Common myeloid progenitor, CD34-positive (primary cell): ENCODE measurements at regions not wholly inside any gene's neighbourhood (a gene's known extent, or its start where the extent isn't known, plus 50 kb on each side); places are given as distances from the start of the nearest gene placed in this dataset.

Source experiments
- CTCF ChIA-PET: fragments of 350-600 bp; sonication (Branson Sonifier 250); formaldehyde crosslinking; loops from one replicate; lab custom pipeline; 2021; ENCODE audit warnings: antibody characterized with exemption; lab: Charles Lee
- POLR2A ChIA-PET: fragments of 350-600 bp; sonication (Branson Sonifier 250); formaldehyde crosslinking; loops from one replicate; lab custom pipeline; 2021; ENCODE audit warnings: antibody characterized with exemption; lab: Charles Lee
- DNase-seq, 3 donors: peaks; one replicate each; pipeline versions ENCODE4 v3.0.0 to v3.0.0-alpha.2; 2013
- H3K27ac ChIP-seq, 2 experiments: 1 replicate in 1 of 2; 2 replicates in 1 of 2; pipeline ENCODE4 v1.7.0; 2013; ENCODE audit warnings: inconsistent platforms in 2 of 2, low read length in 2 of 2, mild to moderate bottlenecking in 2 of 2, low read depth in 1 of 2, moderate library complexity in 1 of 2; ENCODE audit not compliant: severe bottlenecking in 2 of 2, insufficient read depth in 1 of 2, poor library complexity in 1 of 2
- H3K27me3 ChIP-seq, 5 experiments: replicated peaks in 2 of 5; 1 replicate in 3 of 5; 2 replicates in 2 of 5; pipeline versions ENCODE4 v1.6.1 to v1.7.0; 2013; ENCODE audit warnings: low read length in 4 of 5, mild to moderate bottlenecking in 2 of 5, moderate library complexity in 2 of 5, inconsistent platforms in 1 of 5; ENCODE audit not compliant: insufficient read depth in 5 of 5, control insufficient read depth in 4 of 5
- H3K36me3 ChIP-seq, 4 experiments: 1 replicate in 2 of 4; 2 replicates in 2 of 4; pipeline versions ENCODE4 v1.6.1 to v1.7.0; 2013; ENCODE audit warnings: low read length in 3 of 4, control low read depth in 1 of 4, mild to moderate bottlenecking in 1 of 4; ENCODE audit not compliant: control insufficient read depth in 4 of 4, insufficient read depth in 4 of 4
- H3K4me1 ChIP-seq, 4 experiments: 1 replicate in 3 of 4; 2 replicates in 1 of 4; pipeline versions ENCODE4 v1.6.1 to v1.7.1; 2013; ENCODE audit warnings: low read length in 3 of 4, mild to moderate bottlenecking in 3 of 4, control low read depth in 1 of 4, inconsistent platforms in 1 of 4, moderate library complexity in 1 of 4; ENCODE audit not compliant: control insufficient read depth in 4 of 4, insufficient read depth in 4 of 4; ENCODE audit errors: control extremely low read depth in 1 of 4
- H3K4me3 ChIP-seq, 7 experiments: 1 replicate in 4 of 7; 2 replicates in 3 of 7; pipeline versions ENCODE4 v1.5.1 to v1.7.0; 2013; ENCODE audit warnings: mild to moderate bottlenecking in 7 of 7, low read length in 6 of 7, moderate library complexity in 6 of 7, inconsistent platforms in 2 of 7, low read depth in 2 of 7, control low read depth in 1 of 7; ENCODE audit not compliant: insufficient read depth in 4 of 7, control insufficient read depth in 1 of 7; ENCODE audit errors: extremely low read depth in 1 of 7
- H3K9me3 ChIP-seq, 5 experiments: 1 replicate in 4 of 5; 2 replicates in 1 of 5; pipeline versions ENCODE4 v1.6.1 to v1.7.1; 2013; ENCODE audit warnings: low read length in 4 of 5, mild to moderate bottlenecking in 2 of 5, inconsistent platforms in 1 of 5, low read depth in 1 of 5, moderate library complexity in 1 of 5; ENCODE audit not compliant: control insufficient read depth in 4 of 5, insufficient read depth in 2 of 5; ENCODE audit errors: control extremely low read depth in 1 of 5
- WGBS: methylation state at CpG from one replicate; pipeline ENCODE4 v1.1.5; 2013; ENCODE audit not compliant: insufficient coverage; 5-methylcytosine and 5-hydroxymethylcytosine counted together

- Histone ChIP-seq H3K4me1 (no peaks in the 10 kb centered on the region), H3K9me3 (no peaks in the 10 kb centered on the region), H3K4me3 (no peak overlapping the region), H3K36me3 (no peaks in the 10 kb centered on the region), H3K27ac (no peak overlapping the region), H3K27me3 (no peaks in the 10 kb centered on the region)
- WGBS: 58% methylated on average over 1 of the region's 1 CpG
- DNase-seq: no peak
- POLR2A ChIA-PET: no interaction called here
- CTCF ChIA-PET: no interaction called here
These were observed 384.7 kb upstream of the LCORL start for GRCh38 chr4:18406264-18406663.

- H3K9me3 ChIP-seq: no peaks in the 10 kb centered on the region
- no peaks in the 10 kb centered on the region for H3K36me3 ChIP-seq
- 86% methylated on average over 1 of the region's 2 CpGs for WGBS
- no peak overlapping the region for H3K27ac ChIP-seq
- no peaks in the 10 kb centered on the region for H3K4me1 ChIP-seq
- H3K4me3 ChIP-seq: no peak overlapping the region
- CTCF ChIA-PET: no interaction called here
- H3K27me3 ChIP-seq: no peaks in the 10 kb centered on the region
- POLR2A ChIA-PET: no interaction called here
- no peak for DNase-seq
These were observed 383.5 kb upstream of the LCORL start for GRCh38 chr4:18405054-18405453.

GRCh38 chr4:18404642-18405041 lies 383.1 kb upstream of the LCORL start:
- CTCF ChIA-PET: no interaction called here
- POLR2A ChIA-PET: no interaction called here
- WGBS: no CpG with 5 or more reads among the region's 2 CpGs
- H3K4me3 ChIP-seq: no peak overlapping the region
- no peaks in the 10 kb centered on the region for H3K27me3 ChIP-seq
- no peak overlapping the region for H3K27ac ChIP-seq
- H3K4me1 ChIP-seq: no peaks in the 10 kb centered on the region
- no peak for DNase-seq
- no peaks in the 10 kb centered on the region for H3K36me3 ChIP-seq
- H3K9me3 ChIP-seq: no peaks in the 10 kb centered on the region

GRCh38 chr4:18403327-18403726 lies 381.8 kb upstream of the LCORL start:
- H3K4me1 ChIP-seq: no peaks in the 10 kb centered on the region
- H3K4me3 ChIP-seq: no peak overlapping the region
- H3K27me3 ChIP-seq: no peaks in the 10 kb centered on the region
- ChIA-PET POLR2A (no interaction called here), CTCF (no interaction called here)
- no peaks in the 10 kb centered on the region for H3K36me3 ChIP-seq
- H3K27ac ChIP-seq: no peak overlapping the region
- no CpG with 5 or more reads among the region's 3 CpGs for WGBS
- H3K9me3 ChIP-seq: no peaks in the 10 kb centered on the region
- no peak for DNase-seq

GRCh38 chr4:18401868-18402267 lies 380.3 kb upstream of the LCORL start:
- ChIA-PET POLR2A (no interaction called here), CTCF (no interaction called here)
- Histone ChIP-seq H3K4me3 (no peak overlapping the region), H3K27me3 (no peaks in the 10 kb centered on the region), H3K27ac (no peak overlapping the region), H3K9me3 (no peaks in the 10 kb centered on the region), H3K36me3 (no peaks in the 10 kb centered on the region), H3K4me1 (no peaks in the 10 kb centered on the region)
- no peak for DNase-seq
- WGBS: 100% methylated on average over 1 of the region's 1 CpG

GRCh38 chr4:18401425-18401824 lies 379.9 kb upstream of the LCORL start:
- H3K9me3 ChIP-seq: no peaks in the 10 kb centered on the region
- H3K4me1 ChIP-seq: no peaks in the 10 kb centered on the region
- no peak for DNase-seq
- no peaks in the 10 kb centered on the region for H3K36me3 ChIP-seq
- ChIA-PET CTCF (no interaction called here), POLR2A (no interaction called here)
- WGBS: 83% methylated on average over 1 of the region's 2 CpGs
- no peak overlapping the region for H3K27ac ChIP-seq
- no peaks in the 10 kb centered on the region for H3K27me3 ChIP-seq
- no peak overlapping the region for H3K4me3 ChIP-seq

- H3K27me3 ChIP-seq: no peaks in the 10 kb centered on the region
- H3K36me3 ChIP-seq: no peaks in the 10 kb centered on the region
- POLR2A ChIA-PET: no interaction called here
- WGBS: no CpG with 5 or more reads among the region's 5 CpGs
- no peak overlapping the region for H3K27ac ChIP-seq
- H3K4me1 ChIP-seq: no peaks in the 10 kb centered on the region
- no peak for DNase-seq
- H3K9me3 ChIP-seq: no peaks in the 10 kb centered on the region
- no peak overlapping the region for H3K4me3 ChIP-seq
- CTCF ChIA-PET: no interaction called here
These were observed 377.1 kb upstream of the LCORL start for GRCh38 chr4:18398661-18399060.
